IPS DF 4.7 (cell line): ENCODE measurements at regions not wholly inside any gene's neighbourhood (a gene's known extent, or its start where the extent isn't known, plus 50 kb on each side); places are given as distances from the start of the nearest gene placed in this dataset.
A peak's percentile ranks its signal among the peaks of the same experiment; 100 is the strongest.

Experiments
- DNase-seq: peaks from one replicate; pipeline ENCODE4 v3.0.0-alpha.2; 2013; ENCODE audit warnings: low spot score; ENCODE audit errors: extremely low read depth

- no peak for DNase-seq
These were observed 285.5 kb upstream of the PCDH7 start for GRCh38 chr4:30434656-30435055.

- DNase-seq = no peak
These were observed 283.8 kb upstream of the PCDH7 start for GRCh38 chr4:30436394-30436793.

GRCh38 chr4:30437316-30437715 is 282.9 kb upstream of the PCDH7 start:
- DNase-seq = no peak

- peak; percentile 78 for DNase-seq
These were observed 276.9 kb upstream of the PCDH7 start for GRCh38 chr4:30443289-30443688.

GRCh38 chr4:30450474-30450873 is 269.7 kb upstream of the PCDH7 start:
- no peak for DNase-seq

GRCh38 chr4:30454504-30454903 is 265.7 kb upstream of the PCDH7 start:
- DNase-seq = no peak

GRCh38 chr4:30456716-30457115 is 263.5 kb upstream of the PCDH7 start:
- DNase-seq = no peak

- no peak for DNase-seq
These were observed 259.4 kb upstream of the PCDH7 start for GRCh38 chr4:30460818-30461217.

- no peak for DNase-seq
These were observed 259.0 kb upstream of the PCDH7 start for GRCh38 chr4:30461218-30461617.

GRCh38 chr4:30462445-30463090 is 257.6 kb upstream of the PCDH7 start:
- DNase-seq = no peak

- no peak for DNase-seq
These were observed 248.3 kb upstream of the PCDH7 start for GRCh38 chr4:30471861-30472260.

GRCh38 chr4:30473225-30473624 is 246.9 kb upstream of the PCDH7 start:
- no peak for DNase-seq

- no peak for DNase-seq
These were observed 224.9 kb upstream of the PCDH7 start for GRCh38 chr4:30495251-30495650.

GRCh38 chr4:30495651-30496310 is 224.4 kb upstream of the PCDH7 start:
- no peak for DNase-seq

GRCh38 chr4:30511751-30512150 is 208.4 kb upstream of the PCDH7 start:
- no peak for DNase-seq

GRCh38 chr4:30518211-30518610 is 202.0 kb upstream of the PCDH7 start:
- no peak for DNase-seq

GRCh38 chr4:30525662-30526315 is 194.4 kb upstream of the PCDH7 start:
- peak; percentile 14 for DNase-seq

GRCh38 chr4:30535255-30535654 is 184.9 kb upstream of the PCDH7 start:
- DNase-seq = no peak

- DNase-seq = no peak
These were observed 183.9 kb upstream of the PCDH7 start for GRCh38 chr4:30536231-30536630.

- no peak for DNase-seq
These were observed 182.7 kb upstream of the PCDH7 start for GRCh38 chr4:30537456-30537855.

GRCh38 chr4:30538794-30539193 is 181.4 kb upstream of the PCDH7 start:
- DNase-seq = no peak

- DNase-seq = no peak
These were observed 177.1 kb upstream of the PCDH7 start for GRCh38 chr4:30543057-30543456.

GRCh38 chr4:30553151-30553550 is 167.0 kb upstream of the PCDH7 start:
- no peak for DNase-seq
